ENCODE measurements at regions not wholly inside any gene's neighbourhood (a gene's known extent, or its start where the extent isn't known, plus 50 kb on each side); places are given as distances from the start of the nearest gene placed in this dataset.

DNA sequence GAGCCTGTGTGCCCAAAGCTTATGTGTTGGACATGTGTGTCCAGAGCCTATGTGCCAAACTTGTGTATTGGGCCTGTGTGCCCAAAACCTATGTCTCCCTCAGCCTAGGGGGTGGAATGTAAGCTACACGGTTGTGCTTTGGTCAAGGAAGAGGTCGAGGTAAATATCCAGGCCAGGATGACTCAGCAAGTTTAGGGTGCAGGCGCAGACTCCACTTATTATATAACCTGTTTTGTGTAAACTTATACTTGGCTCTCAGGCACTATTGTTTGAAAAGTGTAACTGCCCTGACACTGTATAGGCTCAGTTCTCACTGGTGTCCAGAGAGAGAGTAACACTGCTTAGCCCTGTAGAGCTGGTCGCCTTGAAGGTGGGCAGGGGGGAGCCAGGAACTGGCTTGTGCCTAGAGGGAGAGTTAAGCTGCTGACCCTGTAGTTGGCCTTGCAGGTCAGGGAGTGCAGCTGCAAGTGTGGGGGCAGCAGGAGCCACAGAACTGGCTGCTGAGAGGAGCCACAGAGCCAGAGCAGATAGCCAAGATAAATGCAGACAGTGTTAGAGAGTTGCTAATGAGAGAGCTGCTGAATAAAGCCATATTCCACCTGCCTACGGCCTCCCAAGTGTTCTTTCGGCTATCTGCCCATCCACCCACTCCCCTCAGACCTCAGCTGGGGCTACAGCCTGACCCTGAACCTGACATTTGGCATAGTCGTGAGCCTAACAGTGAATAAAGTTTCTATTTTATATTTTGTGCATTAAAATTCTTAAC, 517.2 kb upstream of the SLITRK1 start:
- Histone ChIP-seq H3K9me3 (no peaks in the 10 kb centered on the region), H3K9ac (ENCODE audit: low read depth in 2 of 2, low read length in 2 of 2) (no peak overlapping the region), H3K27me3 (no peaks in the 10 kb centered on the region), H3K4me3 (no peak overlapping the region), H3K4me1 (no peaks in the 10 kb centered on the region), H3K27ac (no peak overlapping the region), H3K36me3 (no peaks in the 10 kb centered on the region)
- TF ChIP-seq, protein P1, sequence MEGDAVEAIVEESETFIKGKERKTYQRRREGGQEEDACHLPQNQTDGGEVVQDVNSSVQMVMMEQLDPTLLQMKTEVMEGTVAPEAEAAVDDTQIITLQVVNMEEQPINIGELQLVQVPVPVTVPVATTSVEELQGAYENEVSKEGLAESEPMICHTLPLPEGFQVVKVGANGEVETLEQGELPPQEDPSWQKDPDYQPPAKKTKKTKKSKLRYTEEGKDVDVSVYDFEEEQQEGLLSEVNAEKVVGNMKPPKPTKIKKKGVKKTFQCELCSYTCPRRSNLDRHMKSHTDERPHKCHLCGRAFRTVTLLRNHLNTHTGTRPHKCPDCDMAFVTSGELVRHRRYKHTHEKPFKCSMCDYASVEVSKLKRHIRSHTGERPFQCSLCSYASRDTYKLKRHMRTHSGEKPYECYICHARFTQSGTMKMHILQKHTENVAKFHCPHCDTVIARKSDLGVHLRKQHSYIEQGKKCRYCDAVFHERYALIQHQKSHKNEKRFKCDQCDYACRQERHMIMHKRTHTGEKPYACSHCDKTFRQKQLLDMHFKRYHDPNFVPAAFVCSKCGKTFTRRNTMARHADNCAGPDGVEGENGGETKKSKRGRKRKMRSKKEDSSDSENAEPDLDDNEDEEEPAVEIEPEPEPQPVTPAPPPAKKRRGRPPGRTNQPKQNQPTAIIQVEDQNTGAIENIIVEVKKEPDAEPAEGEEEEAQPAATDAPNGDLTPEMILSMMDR (IDR thresholded peaks at IDR 0.05): no peak
- no peak for DNase-seq
- intact Hi-C loops (cut with DNase I): no loop called here

DNA sequence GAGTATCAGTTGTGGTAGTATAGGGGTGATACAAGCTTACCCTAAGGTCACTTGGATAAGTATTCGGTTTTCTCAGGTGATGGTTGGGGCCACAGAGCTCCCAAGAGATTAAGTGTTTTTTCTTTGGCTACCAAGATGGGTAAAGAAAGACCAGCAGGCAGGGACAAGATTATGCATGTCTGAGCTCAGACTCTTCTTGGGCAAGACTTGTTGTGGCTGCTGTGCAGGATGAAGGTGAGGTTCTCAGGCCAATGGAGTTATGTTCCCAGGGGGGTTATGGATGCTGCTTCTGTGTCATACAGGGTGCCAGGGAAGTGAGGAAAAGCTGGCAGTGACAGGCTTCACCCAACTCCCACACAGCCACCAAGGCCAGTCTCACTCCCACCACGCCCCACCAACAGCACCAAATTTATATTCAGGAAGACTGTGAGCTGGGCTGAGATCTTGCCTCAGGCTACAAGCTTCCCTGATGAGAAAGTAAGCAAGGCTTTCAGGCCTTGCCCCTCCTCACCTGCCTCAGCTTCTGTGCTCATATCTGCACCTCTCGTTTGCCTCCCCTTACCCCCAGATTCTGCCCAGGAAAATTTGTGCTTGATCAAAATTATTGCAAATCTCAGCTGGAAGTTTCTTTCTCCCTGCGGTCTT, 511.8 kb upstream of the SLITRK1 start:
- H3K36me3 ChIP-seq: no peaks in the 10 kb centered on the region
- TF ChIP-seq, protein P1 (IDR thresholded peaks at IDR 0.05): no peak
- no peaks in the 10 kb centered on the region for H3K4me1 ChIP-seq
- intact Hi-C loops (cut with DNase I): no loop called here
- H3K9me3 ChIP-seq: no peaks in the 10 kb centered on the region
- no peak for DNase-seq
- no peak overlapping the region for H3K9ac ChIP-seq (ENCODE audit: low read depth in 2 of 2, low read length in 2 of 2)
- no peak overlapping the region for H3K27ac ChIP-seq
- H3K27me3 ChIP-seq: no peaks in the 10 kb centered on the region
- no peak overlapping the region for H3K4me3 ChIP-seq

- Histone ChIP-seq H3K9ac (ENCODE audit: low read depth in 2 of 2, low read length in 2 of 2) (no peak overlapping the region), H3K4me3 (no peak overlapping the region), H3K4me1 (no peaks in the 10 kb centered on the region), H3K9me3 (no peaks in the 10 kb centered on the region), H3K27me3 (no peaks in the 10 kb centered on the region), H3K36me3 (no peaks in the 10 kb centered on the region), H3K27ac (no peak overlapping the region)
- TF ChIP-seq, protein P1 (IDR thresholded peaks at IDR 0.05): no peak
- intact Hi-C loops (cut with DNase I): no loop called here
- no peak for DNase-seq
Measured at GRCh38 chr13:84380866-84381265, 498.6 kb upstream of the SLITRK1 start.

DNA sequence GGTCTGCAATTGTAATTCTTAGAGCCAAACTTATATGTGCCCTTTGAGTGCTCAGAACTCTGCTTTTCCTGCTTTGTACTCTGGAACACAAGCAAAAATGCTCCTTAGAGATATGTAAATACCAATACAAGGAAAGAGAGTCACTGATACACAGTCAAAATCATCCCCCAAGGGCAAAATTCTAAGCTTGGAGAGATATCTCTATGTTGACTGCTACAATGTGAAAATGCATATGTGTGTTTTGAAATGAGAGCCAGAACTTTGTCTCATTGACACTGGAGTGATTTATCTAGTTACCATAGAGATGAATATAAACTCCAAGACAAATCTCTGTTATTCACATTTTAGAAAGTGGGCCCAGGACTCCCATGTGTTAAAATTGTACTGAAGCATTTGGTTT, 494.8 kb upstream of the SLITRK1 start:
- Histone ChIP-seq H3K27ac (no peak overlapping the region), H3K9ac (ENCODE audit: low read depth in 2 of 2, low read length in 2 of 2) (no peak overlapping the region), H3K4me3 (no peak overlapping the region), H3K9me3 (no peaks in the 10 kb centered on the region), H3K36me3 (no peaks in the 10 kb centered on the region), H3K27me3 (no peaks in the 10 kb centered on the region), H3K4me1 (no peaks in the 10 kb centered on the region)
- TF ChIP-seq, protein P1 (IDR thresholded peaks at IDR 0.05): no peak
- intact Hi-C loops (cut with DNase I): no loop called here
- DNase-seq: no peak

DNA sequence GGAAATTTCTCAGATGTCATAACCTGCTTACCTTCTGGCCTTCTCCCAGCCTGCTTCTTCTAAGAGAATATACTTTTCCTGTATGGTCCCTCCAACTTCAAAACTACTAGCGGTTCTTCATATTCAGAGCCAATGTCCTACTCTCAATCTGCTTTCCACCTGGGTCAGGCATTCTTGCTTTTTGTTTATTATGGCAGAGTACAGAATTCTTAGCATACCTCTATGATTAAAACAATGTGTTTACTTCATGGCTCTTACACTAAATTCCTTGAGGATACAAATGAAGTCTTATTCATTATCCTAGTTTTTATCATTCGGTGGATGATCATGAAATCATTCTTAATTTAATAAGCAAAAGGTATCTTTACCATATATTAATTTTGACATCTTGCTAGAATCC, 484.2 kb upstream of the SLITRK1 start:
- no peaks in the 10 kb centered on the region for H3K27me3 ChIP-seq
- no peaks in the 10 kb centered on the region for H3K36me3 ChIP-seq
- intact Hi-C loops (cut with DNase I): no loop called here
- H3K9me3 ChIP-seq: no peaks in the 10 kb centered on the region
- no peak overlapping the region for H3K4me3 ChIP-seq
- no peak overlapping the region for H3K9ac ChIP-seq (ENCODE audit: low read depth in 2 of 2, low read length in 2 of 2)
- no peak overlapping the region for H3K27ac ChIP-seq
- DNase-seq: no peak
- TF ChIP-seq, protein P1 (IDR thresholded peaks at IDR 0.05): no peak
- no peaks in the 10 kb centered on the region for H3K4me1 ChIP-seq
